KMS-11 (cell line): ENCODE measurements at regions not wholly inside any gene's neighbourhood (a gene's known extent, or its start where the extent isn't known, plus 50 kb on each side); places are given as distances from the start of the nearest gene placed in this dataset.
"Not testable (repeated sequence)": the region's sequence is repeated elsewhere in the genome, so short reads cannot be mapped to it uniquely, and the experiment has no call there.

Experiments
- H2AFZ ChIP-seq: fragments of 200-600 bp; sonication (generic); 2 replicates; pipeline ENCODE4 v1.6.1; 2016; ENCODE audit warnings: antibody characterized with exemption, mixed run types, low read depth
- H3K27ac ChIP-seq: fragments of 200-600 bp; sonication (generic); 2 replicates; pipeline ENCODE4 v1.6.1; 2016; ENCODE audit warnings: mild to moderate bottlenecking, mixed run types
- H3K27me3 ChIP-seq: fragments of 200-600 bp; sonication (generic); 2 replicates; pipeline ENCODE4 v1.6.1; 2017; ENCODE audit warnings: mild to moderate bottlenecking, low read depth, mixed run types, moderate library complexity; ENCODE audit not compliant: insufficient read depth
- H3K36me3 ChIP-seq: fragments of 200-600 bp; sonication (generic); 2 replicates; pipeline ENCODE4 v1.6.1; 2017; ENCODE audit warnings: mild to moderate bottlenecking, mixed run types; ENCODE audit not compliant: insufficient read depth
- H3K4me1 ChIP-seq: fragments of 200-600 bp; sonication (generic); 2 replicates; pipeline ENCODE4 v1.6.1; 2016; ENCODE audit warnings: mild to moderate bottlenecking, low read depth, mixed run types; ENCODE audit not compliant: poor library complexity, severe bottlenecking
- H3K4me2 ChIP-seq: fragments of 200-600 bp; sonication (generic); 2 replicates; pipeline ENCODE4 v1.7.0; 2016; ENCODE audit warnings: mild to moderate bottlenecking, mixed run types
- H3K4me3 ChIP-seq: fragments of 200-600 bp; sonication (generic); IDR thresholded peaks from 2 replicates; pipeline ENCODE4 v1.6.1; 2017; ENCODE audit warnings: low read depth, low read length, mixed read lengths; ENCODE audit not compliant: insufficient read depth
- H3K79me2 ChIP-seq: fragments of 200-600 bp; sonication (generic); 2 replicates; pipeline ENCODE4 v1.6.1; 2016; ENCODE audit warnings: low read depth, mixed run types; ENCODE audit not compliant: insufficient read depth
- H3K9ac ChIP-seq: fragments of 200-600 bp; sonication (generic); 2 replicates; pipeline ENCODE4 v1.6.1; 2016; ENCODE audit warnings: mild to moderate bottlenecking, mixed run types
- H4K20me1 ChIP-seq: fragments of 200-600 bp; sonication (generic); 2 replicates; pipeline ENCODE4 v1.6.1; 2016; ENCODE audit warnings: mild to moderate bottlenecking, mixed run types; ENCODE audit not compliant: insufficient read depth
- CTCF ChIP-seq: fragments of 200-600 bp; sonication (generic); conservative IDR thresholded peaks from 2 replicates; pipeline ENCODE4 v1.6.1; 2017; ENCODE audit warnings: low read depth, mild to moderate bottlenecking, antibody characterized with exemption, low read length, moderate library complexity, mixed read lengths

GRCh38 chr2:6139142-6139541 lies 447.0 kb downstream of the SOX11 start:
- Histone ChIP-seq H3K4me3 (no peak overlapping the region), H4K20me1 (no peaks in the 10 kb centered on the region), H2AFZ (no peak overlapping the region), H3K9ac (no peak overlapping the region), H3K27me3 (no peaks in the 10 kb centered on the region), H3K4me2 (no peak overlapping the region), H3K36me3 (no peaks in the 10 kb centered on the region), H3K79me2 (no peaks in the 10 kb centered on the region), H3K27ac (no peak overlapping the region), H3K4me1 (no peaks in the 10 kb centered on the region)
- no peak for TF ChIP-seq CTCF

GRCh38 chr2:6139916-6140315 lies 447.7 kb downstream of the SOX11 start:
- Histone ChIP-seq H3K27me3 (no peaks in the 10 kb centered on the region), H3K9ac (no peak overlapping the region), H2AFZ (no peak overlapping the region), H3K27ac (no peak overlapping the region), H3K4me2 (no peak overlapping the region), H3K36me3 (no peaks in the 10 kb centered on the region), H3K79me2 (no peaks in the 10 kb centered on the region), H3K4me3 (no peak overlapping the region), H3K4me1 (no peaks in the 10 kb centered on the region), H4K20me1 (no peaks in the 10 kb centered on the region)
- TF ChIP-seq CTCF = no peak

- H3K79me2 ChIP-seq = no peaks in the 10 kb centered on the region
- H3K9ac ChIP-seq = no peak overlapping the region
- no peak overlapping the region for H3K4me3 ChIP-seq
- TF ChIP-seq CTCF = no peak
- H3K4me2 ChIP-seq = no peak overlapping the region
- H3K4me1 ChIP-seq = no peaks in the 10 kb centered on the region
- H4K20me1 ChIP-seq = no peaks in the 10 kb centered on the region
- no peaks in the 10 kb centered on the region for H3K27me3 ChIP-seq
- no peak overlapping the region for H2AFZ ChIP-seq
- H3K27ac ChIP-seq = no peak overlapping the region
- no peaks in the 10 kb centered on the region for H3K36me3 ChIP-seq
Measured at GRCh38 chr2:6140509-6140908, 448.3 kb downstream of the SOX11 start.

- Histone ChIP-seq H3K79me2 (no peaks in the 10 kb centered on the region), H3K4me1 (no peaks in the 10 kb centered on the region), H3K27ac (no peak overlapping the region), H4K20me1 (no peaks in the 10 kb centered on the region), H3K9ac (no peak overlapping the region), H3K4me3 (no peak overlapping the region), H3K27me3 (no peaks in the 10 kb centered on the region), H3K4me2 (no peak overlapping the region), H2AFZ (no peak overlapping the region), H3K36me3 (no peaks in the 10 kb centered on the region)
- no peak for TF ChIP-seq CTCF
Measured at GRCh38 chr2:6143812-6144211, 451.6 kb downstream of the SOX11 start.

- H3K4me3 ChIP-seq, H4K20me1 ChIP-seq, H3K27me3 ChIP-seq, H3K4me2 ChIP-seq, H3K79me2 ChIP-seq, H3K4me1 ChIP-seq, H3K27ac ChIP-seq, H3K36me3 ChIP-seq, H3K9ac ChIP-seq, H2AFZ ChIP-seq: not testable (repeated sequence)
Measured at GRCh38 chr2:6147215-6147614, 455.0 kb downstream of the SOX11 start.
